ENCODE measurements at regions not wholly inside any gene's neighbourhood (a gene's known extent, or its start where the extent isn't known, plus 50 kb on each side); places are given as distances from the start of the nearest gene placed in this dataset.

GRCh38 chr2:64330281-64331113 lies 123.5 kb upstream of the LGALSL start (continued):
- TF ChIP-seq EP300 (IDR thresholded peaks at IDR 0.05; ENCODE audit: borderline replicate concordance in 1 of 2, low read depth in 2 of 2, low read length in 2 of 2) (no peak), RAD21 (IDR thresholded peaks at IDR 0.05 in 1 of 2, conservative IDR thresholded peaks at IDR 0.05 in 1 of 2; ENCODE audit: low read depth in 2 of 2, low read length in 2 of 2) (peak; percentile 98), ASH2L (IDR thresholded peaks at IDR 0.05; ENCODE audit: low read length) (no peak), EGR1 (IDR thresholded peaks at IDR 0.05; ENCODE audit: borderline replicate concordance, low read depth, low read length) (no peak), TEAD4 (IDR thresholded peaks at IDR 0.05; ENCODE audit: low read depth, low read length) (no peak), GTF2F1 (IDR thresholded peaks at IDR 0.05; ENCODE audit: borderline replicate concordance, low read depth, low read length) (no peak)

All from H1 (cell line).